Psoas muscle (tissue), 7 donors: ENCODE measurements at regions not wholly inside any gene's neighbourhood (a gene's known extent, or its start where the extent isn't known, plus 50 kb on each side); places are given as distances from the start of the nearest gene placed in this dataset.
A peak's percentile ranks its signal among the peaks of the same experiment; 100 is the strongest.
"Not testable (repeated sequence)": the region's sequence is repeated elsewhere in the genome, so short reads cannot be mapped to it uniquely, and the experiment has no call there.

Experiments
- ATAC-seq, 4 donors: fragments of 200-7000 bp; cut with Tn5 transposase; one replicate each; pipeline ENCODE4 v1.9.1; 2020; ENCODE audit warnings: moderate library complexity in 3 of 4, mild to moderate bottlenecking in 2 of 4
- DNase-seq, 2 donors: peaks; one replicate each; pipeline ENCODE4 v3.0.0-alpha.2; 2020
- H3K27ac ChIP-seq: fragments of 200-600 bp; one replicate; pipeline ENCODE4 v1.8.0; 2022
- H3K27me3 ChIP-seq, 3 donors: fragments of 200-600 bp in 1 of 3; one replicate each; pipeline versions ENCODE4 v1.6.1 to v1.8.0; 2013 to 2022; ENCODE audit warnings: low read length in 2 of 3, mild to moderate bottlenecking in 2 of 3, moderate library complexity in 1 of 3; ENCODE audit not compliant: insufficient read depth in 3 of 3
- H3K36me3 ChIP-seq, 2 donors: fragments of 200-600 bp in 1 of 2; one replicate each; pipeline versions ENCODE4 v1.6.1 to v1.8.0; 2013 to 2022; ENCODE audit warnings: low read depth in 1 of 2, mild to moderate bottlenecking in 1 of 2, moderate library complexity in 1 of 2; ENCODE audit not compliant: insufficient read depth in 1 of 2
- H3K4me1 ChIP-seq: fragments of 200-600 bp; one replicate; pipeline ENCODE4 v1.8.0; 2022
- H3K4me3 ChIP-seq: fragments of 200-600 bp; one replicate; pipeline ENCODE4 v1.8.0; 2022; ENCODE audit warnings: mild to moderate bottlenecking
- H3K9me3 ChIP-seq: fragments of 200-600 bp; one replicate; pipeline ENCODE4 v1.8.0; 2022
- WGBS, 3 donors: extraction: QIAGEN DNeasy Blood & Tissue Kit; methylation state at CpG; one replicate each; pipeline versions ENCODE4 v1.1.6 to v1.1.7; 2013; 5-methylcytosine and 5-hydroxymethylcytosine counted together
- intact Hi-C, 2 donors: fragments of 100-400 bp; cut with DNase I; formaldehyde crosslinking; loops; one replicate each; pipeline versions ENCODE4 v1.11.0 to v1.14.2; 2022
- TF ChIP-seq, protein P1 (sequence below): fragments of 200-600 bp; IDR thresholded peaks from one replicate; pipeline ENCODE4 v1.8.0; 2022; ENCODE audit warnings: antibody characterized with exemption
- donor health status: healthy with polysubstance abuse.
- donor health status: DM: no; HTN: no; CAD: no; lungs with moderate emphysema.
- donor health status: Bipolar disorder and iron deficiency.
- donor health status: healthy.
- donor health status: DM: yes; HTN: yes; CAD: no.
- donor health status: DM: no; HTN: no; CAD: no.
- donor health status: DM: yes; HTN: yes; CAD: no.

DNA sequence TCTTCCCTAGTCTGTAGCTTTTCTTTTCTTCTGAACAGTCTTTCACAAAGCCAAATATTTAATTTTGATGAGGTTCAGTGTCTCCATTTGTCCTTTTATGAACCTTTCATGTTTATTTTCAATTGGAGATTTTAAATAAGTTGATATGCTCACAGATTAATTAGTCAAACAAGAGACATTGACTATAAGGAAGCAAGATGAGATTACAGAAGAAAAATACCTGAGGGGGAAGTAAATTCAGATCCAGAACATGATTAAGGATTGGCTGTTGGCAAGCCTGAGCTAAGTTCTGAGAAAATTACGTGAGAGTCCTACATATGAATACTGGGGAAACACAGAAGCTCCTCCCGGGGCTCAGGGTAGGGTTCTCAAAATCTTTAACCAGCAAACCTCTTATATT is 1039.8 kb upstream of the SEMA6A start:
- Histone ChIP-seq H3K4me1 (no peaks in the 10 kb centered on the region), H3K27ac (no peak overlapping the region), H3K4me3 (no peak overlapping the region), H3K27me3 (no peaks in the 10 kb centered on the region), H3K9me3 (peaks cover 5% of the 10 kb centered on the region), H3K36me3 (no peaks in the 10 kb centered on the region)
- TF ChIP-seq, protein P1, sequence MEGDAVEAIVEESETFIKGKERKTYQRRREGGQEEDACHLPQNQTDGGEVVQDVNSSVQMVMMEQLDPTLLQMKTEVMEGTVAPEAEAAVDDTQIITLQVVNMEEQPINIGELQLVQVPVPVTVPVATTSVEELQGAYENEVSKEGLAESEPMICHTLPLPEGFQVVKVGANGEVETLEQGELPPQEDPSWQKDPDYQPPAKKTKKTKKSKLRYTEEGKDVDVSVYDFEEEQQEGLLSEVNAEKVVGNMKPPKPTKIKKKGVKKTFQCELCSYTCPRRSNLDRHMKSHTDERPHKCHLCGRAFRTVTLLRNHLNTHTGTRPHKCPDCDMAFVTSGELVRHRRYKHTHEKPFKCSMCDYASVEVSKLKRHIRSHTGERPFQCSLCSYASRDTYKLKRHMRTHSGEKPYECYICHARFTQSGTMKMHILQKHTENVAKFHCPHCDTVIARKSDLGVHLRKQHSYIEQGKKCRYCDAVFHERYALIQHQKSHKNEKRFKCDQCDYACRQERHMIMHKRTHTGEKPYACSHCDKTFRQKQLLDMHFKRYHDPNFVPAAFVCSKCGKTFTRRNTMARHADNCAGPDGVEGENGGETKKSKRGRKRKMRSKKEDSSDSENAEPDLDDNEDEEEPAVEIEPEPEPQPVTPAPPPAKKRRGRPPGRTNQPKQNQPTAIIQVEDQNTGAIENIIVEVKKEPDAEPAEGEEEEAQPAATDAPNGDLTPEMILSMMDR = no peak
- intact Hi-C loops = no loop called here
- 81 to 91% (median 82%) methylated on average over 2 of the region's 2 CpGs for WGBS, 3 donors
- ATAC-seq (no peak), DNase-seq (no peak)

DNA sequence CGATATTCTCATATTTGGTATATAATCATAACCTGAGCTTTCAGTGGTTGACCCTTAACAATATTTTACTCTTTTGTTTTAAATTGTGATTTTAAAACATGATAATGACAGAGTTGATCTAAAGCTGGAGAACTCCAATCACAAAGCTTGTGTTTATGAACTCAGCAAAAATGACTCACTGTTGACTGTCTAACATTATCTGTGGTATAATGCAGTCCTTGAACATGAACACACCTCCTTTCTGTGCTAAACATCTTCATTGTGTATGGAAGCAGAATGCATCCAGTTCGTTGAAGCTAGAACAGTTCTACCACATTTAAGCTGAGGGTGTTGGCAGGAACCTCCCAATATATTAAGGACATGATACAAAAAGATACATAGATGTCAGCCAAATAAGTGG is 1030.2 kb upstream of the SEMA6A start:
- no peak overlapping the region for H3K27ac ChIP-seq
- H3K4me3 ChIP-seq = no peak overlapping the region
- ATAC-seq (no peak), DNase-seq (no peak)
- TF ChIP-seq, protein P1 = no peak
- no peaks in the 10 kb centered on the region for H3K27me3 ChIP-seq
- no peaks in the 10 kb centered on the region for H3K4me1 ChIP-seq
- no peaks in the 10 kb centered on the region for H3K36me3 ChIP-seq
- WGBS, 3 donors = 84 to 88% (median 87%) methylated on average over 2 of the region's 2 CpGs
- H3K9me3 ChIP-seq = no peaks in the 10 kb centered on the region
- intact Hi-C loops = no loop called here

DNA sequence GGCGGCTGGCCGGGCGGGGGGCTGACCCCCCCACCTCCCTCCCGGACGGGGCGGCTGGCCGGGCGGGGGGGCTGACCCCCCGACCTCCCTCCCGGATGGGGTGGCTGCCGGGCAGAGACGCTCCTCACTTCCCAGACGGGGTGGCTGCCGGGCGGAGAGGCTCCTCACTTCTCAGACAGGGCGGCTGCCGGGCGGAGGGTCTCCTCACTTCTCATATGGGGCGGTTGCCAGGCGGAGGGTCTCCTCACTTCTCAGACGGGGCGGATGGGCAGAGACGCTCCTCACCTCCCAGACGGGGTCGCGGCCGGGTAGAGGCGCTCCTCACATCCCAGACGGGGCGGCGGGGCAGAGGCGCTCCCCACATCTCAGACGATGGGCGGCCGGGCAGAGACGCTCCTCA is 1025.2 kb upstream of the SEMA6A start:
- H3K27ac ChIP-seq, H3K4me3 ChIP-seq, H3K4me1 ChIP-seq, DNase-seq, ATAC-seq, H3K27me3 ChIP-seq, H3K9me3 ChIP-seq, H3K36me3 ChIP-seq, intact Hi-C loops: not testable (repeated sequence)
- WGBS, 3 donors = 94 to 96% (median 95%) methylated on average over 8 to 34 of the region's 36 CpGs

DNA sequence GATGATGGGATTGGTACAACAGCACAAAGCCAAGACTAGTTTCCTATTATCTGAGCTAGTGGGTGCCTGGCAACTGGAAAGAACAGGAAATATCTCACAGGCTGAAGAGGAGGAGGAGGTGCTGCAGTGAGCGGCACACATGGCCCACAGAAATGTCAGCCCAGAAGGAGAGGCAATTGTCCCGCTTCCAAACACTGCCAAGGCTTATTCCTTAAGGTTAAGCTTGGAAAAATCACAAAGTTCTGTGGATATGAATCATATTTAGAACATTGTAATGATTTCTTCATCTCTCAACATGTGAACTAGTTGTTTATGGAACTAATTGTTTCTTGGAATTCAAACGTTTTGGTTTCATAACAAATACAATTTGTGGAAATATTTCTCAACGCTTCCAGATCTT is 1019.5 kb upstream of the SEMA6A start:
- Histone ChIP-seq H3K27me3 (no peaks in the 10 kb centered on the region), H3K4me3 (no peak overlapping the region), H3K9me3 (no peaks in the 10 kb centered on the region), H3K36me3 (no peaks in the 10 kb centered on the region), H3K4me1 (no peaks in the 10 kb centered on the region), H3K27ac (no peak overlapping the region)
- peak; percentile 18 to 60 for DNase-seq
- ATAC-seq = peak in 3 of 4 donors; percentile 39 to 57 (median 52)
- TF ChIP-seq, protein P1 = no peak
- 42 to 53% (median 51%) methylated on average over 4 of the region's 4 CpGs for WGBS, 3 donors
- intact Hi-C loops = no loop called here

DNA sequence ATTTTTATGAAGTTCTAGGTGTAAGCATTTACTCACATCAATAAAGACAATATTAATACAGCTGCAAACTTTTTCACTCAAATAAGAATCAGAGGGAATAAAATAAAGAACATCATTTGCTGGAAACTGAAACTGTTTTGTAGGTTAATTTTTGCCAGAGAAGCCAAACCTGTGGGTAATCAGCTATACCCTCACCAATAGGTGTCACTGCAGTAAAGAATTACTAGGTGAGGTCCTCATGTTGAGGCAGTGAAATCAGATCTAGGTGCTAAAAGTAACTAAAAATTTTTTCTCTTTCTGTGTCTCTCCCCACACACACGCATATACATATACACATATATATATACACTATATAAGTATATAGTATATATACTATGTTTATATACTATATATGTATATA is 1016.3 kb upstream of the SEMA6A start:
- WGBS, 3 donors = 76 to 89% (median 87%) methylated on average over 1 of the region's 1 CpG
- DNase-seq = no peak
- intact Hi-C loops = no loop called here
- H3K4me3 ChIP-seq = no peak overlapping the region
- no peak overlapping the region for H3K27ac ChIP-seq
- TF ChIP-seq, protein P1 = peak; percentile 5
- no peaks in the 10 kb centered on the region for H3K9me3 ChIP-seq
- H3K36me3 ChIP-seq = no peaks in the 10 kb centered on the region
- ATAC-seq = no peak
- no peaks in the 10 kb centered on the region for H3K27me3 ChIP-seq
- H3K4me1 ChIP-seq = no peaks in the 10 kb centered on the region
